LNCaP clone FGC (cell line): ENCODE measurements at regions not wholly inside any gene's neighbourhood (a gene's known extent, or its start where the extent isn't known, plus 50 kb on each side); places are given as distances from the start of the nearest gene placed in this dataset.

Experiments used
- DNase-seq: peaks from one replicate; pipeline ENCODE4 v3.0.0-alpha.2; 2011; ENCODE audit warnings: low read depth
- H3K4me3 ChIP-seq: 2 replicates; pipeline ENCODE4 v1.5.1; 2011; ENCODE audit warnings: mild to moderate bottlenecking, low read depth, low read length, control low read depth
- CTCF ChIP-seq: IDR thresholded peaks from 2 replicates; pipeline ENCODE4 v1.5.1; 2012; ENCODE audit warnings: mild to moderate bottlenecking; ENCODE audit not compliant: control insufficient read depth, insufficient read depth; ENCODE audit errors: extremely low read depth

GRCh38 chr16:85281181-85281580, 168.9 kb upstream of the CIBAR2 start:
- H3K4me3 ChIP-seq = no peak overlapping the region
- TF ChIP-seq CTCF = no peak
- no peak for DNase-seq

- H3K4me3 ChIP-seq = no peak overlapping the region
- no peak for DNase-seq
- TF ChIP-seq CTCF = no peak
These were observed 170.6 kb upstream of the CIBAR2 start for GRCh38 chr16:85282842-85283241.

- H3K4me3 ChIP-seq = no peak overlapping the region
- TF ChIP-seq CTCF = no peak
- DNase-seq = no peak
These were observed 171.2 kb upstream of the CIBAR2 start for GRCh38 chr16:85283305-85284050.

GRCh38 chr16:85284141-85284817, 172.0 kb upstream of the CIBAR2 start:
- DNase-seq = no peak
- TF ChIP-seq CTCF = no peak

GRCh38 chr16:85285681-85286065, 173.4 kb upstream of the CIBAR2 start:
- no peak for TF ChIP-seq CTCF
- DNase-seq = no peak
- H3K4me3 ChIP-seq = no peak overlapping the region

More at GRCh38 chr16:85284141-85284817, 172.0 kb upstream of the CIBAR2 start:
- no peak overlapping the region for H3K4me3 ChIP-seq

- no peak overlapping the region for H3K4me3 ChIP-seq
- TF ChIP-seq CTCF = no peak
- no peak for DNase-seq
These were observed 174.0 kb upstream of the CIBAR2 start for GRCh38 chr16:85286066-85286831.
